ENCODE measurements at regions not wholly inside any gene's neighbourhood (a gene's known extent, or its start where the extent isn't known, plus 50 kb on each side); places are given as distances from the start of the nearest gene placed in this dataset.

DNA sequence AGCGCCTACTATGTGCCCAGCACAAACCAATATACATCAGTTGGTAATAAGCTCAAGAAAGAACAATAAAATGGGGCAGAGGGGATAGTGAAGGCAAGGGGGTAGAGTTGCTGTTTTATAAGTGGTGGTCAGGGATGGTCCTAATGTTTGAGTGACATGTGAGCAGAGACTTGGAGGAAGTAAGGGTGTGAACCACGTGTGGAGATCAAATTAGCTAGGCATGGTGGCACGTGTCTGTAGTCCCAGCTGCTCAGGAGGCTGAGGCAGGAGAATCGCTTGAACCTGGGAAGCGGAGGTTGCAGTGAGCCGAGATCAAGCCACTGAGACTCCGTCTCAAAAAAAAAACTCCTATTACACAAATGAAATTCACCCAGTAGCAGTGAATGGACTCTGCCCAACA, 56.5 kb downstream of the IRX6 start:
- H3K27me3 ChIP-seq, result no peaks in the 10 kb centered on the region
- no peaks in the 10 kb centered on the region for H4K20me1 ChIP-seq (ENCODE audit: insufficient read depth, poor library complexity, severe bottlenecking)
- no peaks in the 10 kb centered on the region for H3K36me3 ChIP-seq (replicated peaks; ENCODE audit: insufficient read depth, low read depth)
- H2AFZ ChIP-seq, result no peak overlapping the region
- no peaks in the 10 kb centered on the region for H3K4me1 ChIP-seq (ENCODE audit: insufficient read depth)
- no peak overlapping the region for H3K27ac ChIP-seq
- no peak overlapping the region for H3K4me3 ChIP-seq
- TF ChIP-seq EZH2 (IDR thresholded peaks at IDR 0.05; ENCODE audit: borderline replicate concordance) (no peak), EZH2phosphoT487 (IDR thresholded peaks at IDR 0.05; ENCODE audit: low read depth, severe bottlenecking, unreplicated experiment) (no peak)
- TF ChIP-seq, protein P1, sequence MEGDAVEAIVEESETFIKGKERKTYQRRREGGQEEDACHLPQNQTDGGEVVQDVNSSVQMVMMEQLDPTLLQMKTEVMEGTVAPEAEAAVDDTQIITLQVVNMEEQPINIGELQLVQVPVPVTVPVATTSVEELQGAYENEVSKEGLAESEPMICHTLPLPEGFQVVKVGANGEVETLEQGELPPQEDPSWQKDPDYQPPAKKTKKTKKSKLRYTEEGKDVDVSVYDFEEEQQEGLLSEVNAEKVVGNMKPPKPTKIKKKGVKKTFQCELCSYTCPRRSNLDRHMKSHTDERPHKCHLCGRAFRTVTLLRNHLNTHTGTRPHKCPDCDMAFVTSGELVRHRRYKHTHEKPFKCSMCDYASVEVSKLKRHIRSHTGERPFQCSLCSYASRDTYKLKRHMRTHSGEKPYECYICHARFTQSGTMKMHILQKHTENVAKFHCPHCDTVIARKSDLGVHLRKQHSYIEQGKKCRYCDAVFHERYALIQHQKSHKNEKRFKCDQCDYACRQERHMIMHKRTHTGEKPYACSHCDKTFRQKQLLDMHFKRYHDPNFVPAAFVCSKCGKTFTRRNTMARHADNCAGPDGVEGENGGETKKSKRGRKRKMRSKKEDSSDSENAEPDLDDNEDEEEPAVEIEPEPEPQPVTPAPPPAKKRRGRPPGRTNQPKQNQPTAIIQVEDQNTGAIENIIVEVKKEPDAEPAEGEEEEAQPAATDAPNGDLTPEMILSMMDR (IDR thresholded peaks at IDR 0.05; ENCODE audit: poor library complexity), result no peak
- WGBS (ENCODE audit: low lambda C conversion rate, missing lambda C conversion rate), result 91% methylated on average over 7 of the region's 7 CpGs
- no peaks in the 10 kb centered on the region for H3K79me2 ChIP-seq
- no peak overlapping the region for H3K4me2 ChIP-seq
- no peak for DNase-seq (ENCODE audit: low spot score)
- no peaks in the 10 kb centered on the region for H3K9me2 ChIP-seq (replicated peaks; ENCODE audit: insufficient read depth)
- H3K9me3 ChIP-seq (ENCODE audit: low read depth), result no peaks in the 10 kb centered on the region

DNA sequence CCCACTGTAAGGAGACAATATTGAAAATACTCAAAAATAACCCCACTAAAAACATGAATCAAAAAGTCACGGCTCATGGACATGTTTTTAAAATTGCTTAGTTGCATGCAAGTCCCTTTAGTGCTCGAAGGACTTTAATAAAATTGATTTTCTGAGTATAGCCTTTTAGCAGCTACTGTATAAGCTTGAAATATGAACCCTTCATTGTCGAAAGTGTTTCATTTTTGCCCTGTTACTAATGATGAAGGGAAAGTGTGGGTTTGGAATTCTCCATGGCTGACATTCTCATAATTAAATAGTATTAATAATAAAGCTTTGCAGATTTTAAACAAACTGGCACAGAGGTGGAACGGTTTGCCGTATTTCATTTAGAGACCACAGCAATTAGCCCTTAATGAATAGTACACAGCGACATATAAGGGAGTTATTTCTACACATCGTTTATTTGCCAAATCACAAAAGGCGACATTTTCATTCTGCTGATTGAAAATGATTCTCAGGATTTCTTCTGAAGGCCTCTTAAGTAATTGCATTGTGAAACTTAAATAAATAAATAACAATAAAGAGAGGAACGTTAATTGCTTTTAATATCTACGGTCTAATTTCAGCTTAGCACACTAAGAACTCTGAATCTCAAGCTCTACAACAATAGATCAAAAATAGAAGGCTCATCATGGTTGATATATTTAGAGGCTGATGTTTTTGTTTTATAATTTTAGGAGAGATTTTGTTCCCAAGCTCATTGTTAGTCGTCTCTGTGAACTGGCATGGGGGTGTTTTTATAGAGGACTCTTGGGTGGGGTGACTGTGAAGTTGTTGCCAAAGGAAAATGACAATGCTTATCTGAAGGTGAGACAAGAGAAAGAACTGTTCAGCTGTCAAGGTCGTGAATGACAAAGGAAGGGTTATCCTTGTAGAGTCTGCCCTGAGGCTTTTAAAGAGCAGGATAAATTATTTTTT, 60.6 kb downstream of the IRX6 start:
- Histone ChIP-seq H2AFZ (no peak overlapping the region), H4K20me1 (ENCODE audit: insufficient read depth, poor library complexity, severe bottlenecking) (no peaks in the 10 kb centered on the region), H3K27ac (no peak overlapping the region), H3K79me2 (no peaks in the 10 kb centered on the region), H3K9me2 (replicated peaks; ENCODE audit: insufficient read depth) (no peaks in the 10 kb centered on the region), H3K36me3 (replicated peaks; ENCODE audit: insufficient read depth, low read depth) (no peaks in the 10 kb centered on the region), H3K4me3 (no peak overlapping the region), H3K4me2 (no peak overlapping the region), H3K27me3 (no peaks in the 10 kb centered on the region), H3K9me3 (ENCODE audit: low read depth) (no peaks in the 10 kb centered on the region), H3K4me1 (ENCODE audit: insufficient read depth) (peaks cover 6% of the 10 kb centered on the region)
- TF ChIP-seq EZH2 (IDR thresholded peaks at IDR 0.05; ENCODE audit: borderline replicate concordance), result no peak
- TF ChIP-seq, protein P1 (IDR thresholded peaks at IDR 0.05; ENCODE audit: poor library complexity), result no peak
- TF ChIP-seq EZH2phosphoT487 (IDR thresholded peaks at IDR 0.05; ENCODE audit: low read depth, severe bottlenecking, unreplicated experiment), result no peak
- DNase-seq (ENCODE audit: low spot score), result no peak
- WGBS (ENCODE audit: low lambda C conversion rate, missing lambda C conversion rate), result 88% methylated on average over 12 of the region's 12 CpGs

DNA sequence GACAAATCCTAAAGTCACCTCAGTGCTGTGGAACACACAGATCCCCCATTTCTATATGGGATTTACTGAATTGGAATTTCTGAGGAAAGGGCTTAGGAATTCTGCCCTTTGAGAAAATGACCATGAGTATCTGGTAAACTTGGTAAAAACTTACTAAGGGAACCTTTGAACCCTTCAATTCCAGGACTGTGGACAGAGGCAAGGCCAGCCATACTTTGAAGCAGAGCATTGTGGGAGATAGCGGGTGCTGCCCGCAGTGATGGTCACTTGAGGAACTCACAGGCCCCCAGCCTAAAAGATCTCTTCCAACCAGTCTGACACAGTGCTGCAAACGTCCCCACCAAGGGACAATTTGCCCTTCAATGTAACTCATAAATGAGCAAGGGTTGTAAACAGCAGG, 61.4 kb downstream of the IRX6 start:
- Histone ChIP-seq H3K9me3 (ENCODE audit: low read depth) (no peaks in the 10 kb centered on the region), H3K4me3 (no peak overlapping the region), H3K27ac (peak overlapping the region; percentile 72), H3K79me2 (no peaks in the 10 kb centered on the region), H3K4me1 (ENCODE audit: insufficient read depth) (peaks cover 6% of the 10 kb centered on the region), H4K20me1 (ENCODE audit: insufficient read depth, poor library complexity, severe bottlenecking) (no peaks in the 10 kb centered on the region), H3K27me3 (no peaks in the 10 kb centered on the region), H3K9me2 (replicated peaks; ENCODE audit: insufficient read depth) (no peaks in the 10 kb centered on the region), H2AFZ (no peak overlapping the region), H3K36me3 (replicated peaks; ENCODE audit: insufficient read depth, low read depth) (no peaks in the 10 kb centered on the region), H3K4me2 (no peak overlapping the region)
- no peak for DNase-seq (ENCODE audit: low spot score)
- 77% methylated on average over 3 of the region's 3 CpGs for WGBS (ENCODE audit: low lambda C conversion rate, missing lambda C conversion rate)
- TF ChIP-seq EZH2phosphoT487 (IDR thresholded peaks at IDR 0.05; ENCODE audit: low read depth, severe bottlenecking, unreplicated experiment) (no peak), EZH2 (IDR thresholded peaks at IDR 0.05; ENCODE audit: borderline replicate concordance) (no peak)
- TF ChIP-seq, protein P1 (IDR thresholded peaks at IDR 0.05; ENCODE audit: poor library complexity), result no peak

All from hepatocyte (in vitro differentiated cells).